B cell (primary cell): ENCODE measurements at regions not wholly inside any gene's neighbourhood (a gene's known extent, or its start where the extent isn't known, plus 50 kb on each side); places are given as distances from the start of the nearest gene placed in this dataset.

ENCODE experiments used
- ATAC-seq: fragments of 200-7000 bp; cut with Tn5 transposase; one replicate; pipeline ENCODE4 v1.10.0; 2021; ENCODE audit warnings: low read depth, mild to moderate bottlenecking, moderate number of reproducible peaks, moderate library complexity
- CTCF ChIA-PET: fragments of 350-600 bp; sonication (Branson Sonifier 250); formaldehyde crosslinking; loops from one replicate; lab custom pipeline; 2021; ENCODE audit warnings: antibody characterized with exemption, inconsistent platforms; lab: Charles Lee
- POLR2A ChIA-PET: fragments of 350-600 bp; sonication (Branson Sonifier 250); formaldehyde crosslinking; loops from one replicate; lab custom pipeline; 2021; ENCODE audit warnings: antibody characterized with exemption; lab: Charles Lee
- DNase-seq: peaks from one replicate; pipeline ENCODE4 v3.0.0; 2013
- H2AFZ ChIP-seq: 2 replicates; pipeline ENCODE4 v1.6.1; 2012; ENCODE audit warnings: mild to moderate bottlenecking, low read depth, low read length; ENCODE audit not compliant: insufficient read depth, poor library complexity, severe bottlenecking
- H3K27ac ChIP-seq, 2 donors: 1 replicate in 1 of 2; 2 replicates in 1 of 2; pipeline ENCODE4 v1.5.1; 2012 to 2013; ENCODE audit warnings: low read length in 2 of 2, mild to moderate bottlenecking in 2 of 2, moderate library complexity in 1 of 2
- H3K27me3 ChIP-seq, 4 experiments: fragments of 200-600 bp in 1 of 4; sonication (generic) in 1 of 4; replicated peaks in 1 of 4; 1 replicate in 2 of 4; 2 replicates in 2 of 4; pipeline versions ENCODE4 v1.6.1 to v1.7.0; 2013 to 2016; ENCODE audit warnings: low read length in 3 of 4, mild to moderate bottlenecking in 2 of 4, mixed read lengths in 1 of 4, moderate library complexity in 1 of 4; ENCODE audit not compliant: insufficient read depth in 4 of 4, control insufficient read depth in 3 of 4; ENCODE audit errors: control extremely low read depth in 1 of 4
- H3K36me3 ChIP-seq, 2 experiments: replicated peaks in 1 of 2; 1 replicate in 1 of 2; 2 replicates in 1 of 2; pipeline versions ENCODE4 v1.6.1 to v1.7.1; 2013; ENCODE audit warnings: low read length in 1 of 2; ENCODE audit not compliant: insufficient read depth in 2 of 2, control insufficient read depth in 1 of 2; ENCODE audit errors: control extremely low read depth in 1 of 2, extremely low read depth in 1 of 2
- H3K4me1 ChIP-seq, 2 donors: fragments of 200-600 bp in 1 of 2; sonication (generic) in 1 of 2; 1 replicate in 1 of 2; 2 replicates in 1 of 2; pipeline versions ENCODE4 v1.5.1 to v1.6.1; 2013 to 2017; ENCODE audit warnings: low read length in 2 of 2; ENCODE audit not compliant: control insufficient read depth in 2 of 2, insufficient read depth in 2 of 2
- H3K4me2 ChIP-seq: replicated peaks from 2 replicates; pipeline ENCODE3; 2012; ENCODE audit warnings: mild to moderate bottlenecking, low read depth, low read length; ENCODE audit not compliant: poor library complexity, severe bottlenecking
- H3K4me3 ChIP-seq, 5 experiments: fragments of 200-600 bp in 1 of 5; sonication (generic) in 1 of 5; 1 replicate in 3 of 5; 2 replicates in 2 of 5; pipeline versions ENCODE4 v1.5.1 to v1.7.0; 2011 to 2016; ENCODE audit warnings: low read length in 4 of 5, mild to moderate bottlenecking in 4 of 5, low read depth in 2 of 5, control low read depth in 1 of 5, moderate library complexity in 1 of 5; ENCODE audit not compliant: insufficient read depth in 1 of 5; ENCODE audit errors: control extremely low read depth in 1 of 5, extremely low read depth in 1 of 5
- H3K79me2 ChIP-seq: fragments of 200-600 bp; sonication (generic); one replicate; pipeline ENCODE4 v1.6.0; 2016; ENCODE audit warnings: low read length; ENCODE audit not compliant: control insufficient read depth, insufficient read depth
- H3K9ac ChIP-seq: fragments of 200-600 bp; sonication (generic); 2 replicates; pipeline ENCODE4 v1.6.1; 2017; ENCODE audit warnings: mild to moderate bottlenecking, low read length, moderate library complexity
- H3K9me3 ChIP-seq, 3 donors: one replicate each; pipeline versions ENCODE4 v1.6.1 to v1.7.1; 2013; ENCODE audit warnings: low read length in 2 of 3; ENCODE audit not compliant: control insufficient read depth in 2 of 3, insufficient read depth in 1 of 3; ENCODE audit errors: control extremely low read depth in 1 of 3
- H4K20me1 ChIP-seq: 2 replicates; pipeline ENCODE4 v1.6.0; 2012; ENCODE audit warnings: mild to moderate bottlenecking, low read length; ENCODE audit not compliant: insufficient read depth, control insufficient read depth, poor library complexity, severe bottlenecking
- H3K27ac Mint-ChIP-seq: one replicate; pipeline ENCODE4 v1.8.0; 2021; ENCODE audit warnings: mixed read lengths
- H3K27me3 Mint-ChIP-seq: one replicate; pipeline ENCODE4 v1.8.0; 2021; ENCODE audit warnings: mixed read lengths
- H3K4me1 Mint-ChIP-seq: one replicate; pipeline ENCODE4 v1.8.0; 2021; ENCODE audit warnings: mixed read lengths
- H3K4me3 Mint-ChIP-seq: one replicate; pipeline ENCODE4 v1.8.0; 2021; ENCODE audit warnings: mixed read lengths
- H3K9me3 Mint-ChIP-seq: one replicate; pipeline ENCODE4 v1.8.0; 2022; ENCODE audit warnings: mixed read lengths; ENCODE audit not compliant: insufficient read depth
- CTCF ChIP-seq: fragments of 200-600 bp; IDR thresholded peaks from one replicate; pipeline ENCODE4 v1.8.0; 2022; ENCODE audit warnings: antibody characterized with exemption, mild to moderate bottlenecking
- EZH2 ChIP-seq: IDR thresholded peaks from 2 replicates; pipeline ENCODE4 v1.6.1; 2012; ENCODE audit warnings: borderline replicate concordance, low read depth, mild to moderate bottlenecking, moderate library complexity, low read length; ENCODE audit not compliant: insufficient read depth, poor library complexity, severe bottlenecking
- WGBS: methylation state at CpG from one replicate; pipeline ENCODE4 v1.1.5; 2013; ENCODE audit warnings: missing lambda C conversion rate; ENCODE audit not compliant: insufficient coverage; 5-methylcytosine and 5-hydroxymethylcytosine counted together
- intact Hi-C: fragments of 100-400 bp; cut with micrococcal nuclease; formaldehyde crosslinking; loops from one replicate; pipeline ENCODE4 v1.10.0; 2022

- ChIA-PET CTCF (no interaction called here), POLR2A (no interaction called here)
- Histone ChIP-seq H3K27ac (no peak overlapping the region), H2AFZ (no peak overlapping the region), H3K4me3 (no peak overlapping the region), H3K27me3 (no peaks in the 10 kb centered on the region), H3K36me3 (no peaks in the 10 kb centered on the region), H3K4me1 (no peaks in the 10 kb centered on the region), H3K9me3 (no peaks in the 10 kb centered on the region), H3K4me2 (no peak overlapping the region), H3K79me2 (no peaks in the 10 kb centered on the region), H4K20me1 (no peaks in the 10 kb centered on the region), H3K9ac (no peak overlapping the region)
- Mint-ChIP-seq H3K27ac (no peak overlapping the region), H3K27me3 (no peaks in the 10 kb centered on the region), H3K4me1 (no peaks in the 10 kb centered on the region), H3K9me3 (no peaks in the 10 kb centered on the region), H3K4me3 (no peak overlapping the region)
- DNase-seq = no peak
- ATAC-seq = no peak
- no peak for TF ChIP-seq EZH2
- no peak for TF ChIP-seq CTCF
- intact Hi-C loops = no loop called here
- WGBS = 85% methylated on average over 4 of the region's 5 CpGs
Measured at GRCh38 chr2:7780321-7780720, 863.1 kb downstream of the RNF144A start.

- 94% methylated on average over 3 of the region's 4 CpGs for WGBS
- Mint-ChIP-seq H3K4me1 (no peaks in the 10 kb centered on the region), H3K9me3 (no peaks in the 10 kb centered on the region), H3K27ac (no peak overlapping the region), H3K27me3 (no peaks in the 10 kb centered on the region), H3K4me3 (no peak overlapping the region)
- no peak overlapping the region for H3K4me3 ChIP-seq
- DNase-seq (no peak), ATAC-seq (no peak)
- ChIA-PET CTCF (no interaction called here), POLR2A (no interaction called here)
- H4K20me1 ChIP-seq = no peaks in the 10 kb centered on the region
- no peaks in the 10 kb centered on the region for H3K9me3 ChIP-seq
- no peaks in the 10 kb centered on the region for H3K4me1 ChIP-seq
- no peak overlapping the region for H3K27ac ChIP-seq
- no peak overlapping the region for H3K9ac ChIP-seq
- no peaks in the 10 kb centered on the region for H3K27me3 ChIP-seq
- no peak overlapping the region for H3K4me2 ChIP-seq
- no peaks in the 10 kb centered on the region for H3K79me2 ChIP-seq
- intact Hi-C loops = no loop called here
- no peak for TF ChIP-seq CTCF
- TF ChIP-seq EZH2 = no peak
- H2AFZ ChIP-seq = no peak overlapping the region
- no peaks in the 10 kb centered on the region for H3K36me3 ChIP-seq
Measured at GRCh38 chr2:7785700-7786099, 868.5 kb downstream of the RNF144A start.
